GM10847 (cell line): ENCODE measurements at regions not wholly inside any gene's neighbourhood (a gene's known extent, or its start where the extent isn't known, plus 50 kb on each side); places are given as distances from the start of the nearest gene placed in this dataset.

ENCODE experiments used
- POLR2A ChIP-seq: IDR thresholded peaks from 2 replicates; pipeline ENCODE4 v1.6.1; 2011; ENCODE audit not compliant: insufficient read length; ENCODE audit errors: extremely low read depth

GRCh38 chr6:113306552-113307145 is 550.5 kb upstream of the MARCKS start:
- TF ChIP-seq POLR2A: no peak

DNA sequence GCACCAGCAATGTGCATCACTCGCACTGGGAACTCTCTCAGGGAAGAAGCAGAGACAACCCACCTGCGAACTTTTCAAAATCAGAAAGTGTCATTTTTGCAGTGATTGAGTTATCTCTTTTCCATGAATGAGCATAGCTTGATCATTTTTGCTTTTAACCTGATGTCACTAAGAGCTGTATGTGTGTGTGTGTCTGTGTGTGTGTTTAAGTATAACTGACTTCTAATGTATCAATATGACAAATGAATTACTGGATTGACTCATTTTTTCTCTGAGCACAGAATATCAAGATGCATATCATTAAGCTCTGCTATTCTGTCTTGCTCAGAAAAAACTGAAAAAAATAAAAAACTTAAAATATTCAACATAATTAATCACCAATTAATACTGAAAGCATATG is 548.9 kb upstream of the MARCKS start:
- no peak for TF ChIP-seq POLR2A

- no peak for TF ChIP-seq POLR2A
Observed at GRCh38 chr6:113313841-113314240, 543.3 kb upstream of the MARCKS start.

GRCh38 chr6:113315165-113315564 is 542.0 kb upstream of the MARCKS start:
- TF ChIP-seq POLR2A: no peak

DNA sequence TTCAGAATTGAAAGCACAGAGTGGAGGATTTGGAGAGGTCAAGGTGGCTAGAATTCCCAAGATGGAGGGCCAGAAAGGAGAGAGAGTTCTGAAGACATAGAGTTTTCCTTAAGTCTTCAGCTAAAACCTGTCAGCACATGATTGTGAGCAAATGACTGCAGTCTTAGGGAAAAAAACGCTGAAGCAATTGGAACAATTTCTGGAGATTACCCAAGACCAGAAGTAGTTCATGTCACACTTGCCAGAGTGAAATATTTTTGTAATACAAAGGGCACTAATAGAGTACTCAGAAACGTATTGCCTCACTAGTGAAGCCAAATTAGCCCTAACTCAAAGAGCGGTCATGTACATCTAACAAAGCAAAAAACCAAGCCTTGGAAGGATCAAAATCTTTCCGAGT is 541.3 kb upstream of the MARCKS start:
- TF ChIP-seq POLR2A: no peak

DNA sequence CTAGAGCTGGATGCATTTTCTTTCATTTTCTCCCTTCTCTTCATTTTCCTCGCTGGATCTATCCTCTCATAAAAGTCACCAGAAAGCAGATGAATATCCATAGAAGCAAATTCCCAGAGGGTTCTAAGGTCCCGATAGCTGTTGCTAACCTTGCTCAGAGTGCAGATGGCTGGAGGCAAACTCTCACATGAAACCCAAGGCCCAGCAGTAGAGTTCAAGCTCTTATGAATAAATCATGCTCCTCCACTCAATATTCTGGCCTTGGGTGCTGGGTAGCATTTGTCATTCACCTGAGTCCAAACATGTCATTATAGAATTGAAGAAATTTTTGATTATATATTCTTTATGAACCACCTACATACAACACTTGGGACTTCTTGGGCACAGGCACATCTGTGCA is 539.7 kb upstream of the MARCKS start:
- TF ChIP-seq POLR2A: no peak

DNA sequence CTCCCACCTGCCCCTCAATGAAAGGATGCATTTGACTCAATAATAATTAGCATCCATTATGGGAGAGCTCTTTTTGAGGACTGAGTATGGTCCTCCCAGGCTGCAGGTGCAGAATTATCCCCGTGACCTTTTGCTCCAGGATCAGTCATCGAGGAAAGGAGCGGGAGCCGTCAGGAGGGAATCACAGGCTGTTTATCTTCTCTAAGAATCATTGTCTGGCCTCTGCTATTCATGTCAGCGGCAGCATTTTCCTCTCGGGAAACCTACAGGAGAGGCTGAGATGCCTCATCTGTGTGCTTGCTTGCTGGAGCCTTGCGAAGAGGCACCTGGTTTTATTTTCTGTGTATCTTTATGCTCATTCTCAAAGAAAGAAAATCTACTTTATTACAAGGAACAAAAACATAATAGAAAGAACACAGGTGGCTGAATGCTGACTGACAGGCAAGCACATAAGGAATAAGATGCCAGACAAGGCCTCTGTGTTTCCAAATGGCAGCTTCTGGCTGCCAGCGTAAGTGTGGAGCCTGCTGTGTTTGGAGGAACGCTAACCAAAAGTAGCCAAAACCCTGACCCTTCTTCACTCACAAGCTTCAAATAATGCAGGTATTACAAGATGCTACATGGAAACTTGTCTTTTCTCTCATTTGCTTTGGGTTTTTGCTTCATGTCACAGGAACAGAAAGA is 539.1 kb upstream of the MARCKS start:
- no peak for TF ChIP-seq POLR2A

DNA sequence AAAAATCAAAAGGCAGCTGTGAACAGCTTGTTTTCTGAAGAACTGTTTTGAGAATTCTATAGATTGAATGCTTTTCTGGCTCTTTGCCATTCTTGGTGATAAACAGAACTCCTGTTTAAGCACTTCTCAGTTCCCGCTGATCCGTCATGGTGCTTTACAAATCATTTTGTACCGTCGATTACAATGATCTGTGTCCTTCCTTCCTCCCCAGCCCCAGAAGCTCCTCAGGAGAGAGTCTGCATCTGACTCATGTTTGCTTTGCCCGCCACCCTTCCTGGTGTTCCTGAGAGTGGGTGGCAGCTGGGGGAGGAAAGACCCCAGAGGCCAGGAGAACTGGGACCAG is 538.6 kb upstream of the MARCKS start:
- no peak for TF ChIP-seq POLR2A

DNA sequence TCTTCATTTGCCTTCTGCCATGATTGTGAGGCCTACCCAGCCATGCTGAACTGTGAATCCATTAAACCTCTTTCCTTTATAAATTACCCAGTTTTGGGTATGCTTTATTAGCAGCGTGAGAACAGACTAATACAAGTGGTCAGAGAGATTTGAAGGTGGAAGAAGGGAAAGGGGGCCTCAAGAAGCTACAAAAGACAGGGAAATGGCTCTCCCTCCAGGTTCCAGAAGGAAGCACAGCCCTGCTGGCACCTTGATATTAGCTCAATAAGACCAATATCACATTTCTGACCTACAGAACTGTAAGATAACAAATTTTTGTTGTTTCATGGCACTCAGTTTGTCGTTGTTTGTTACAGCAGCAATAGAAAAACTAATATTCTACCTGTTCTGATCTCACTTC is 536.5 kb upstream of the MARCKS start:
- TF ChIP-seq POLR2A: no peak

DNA sequence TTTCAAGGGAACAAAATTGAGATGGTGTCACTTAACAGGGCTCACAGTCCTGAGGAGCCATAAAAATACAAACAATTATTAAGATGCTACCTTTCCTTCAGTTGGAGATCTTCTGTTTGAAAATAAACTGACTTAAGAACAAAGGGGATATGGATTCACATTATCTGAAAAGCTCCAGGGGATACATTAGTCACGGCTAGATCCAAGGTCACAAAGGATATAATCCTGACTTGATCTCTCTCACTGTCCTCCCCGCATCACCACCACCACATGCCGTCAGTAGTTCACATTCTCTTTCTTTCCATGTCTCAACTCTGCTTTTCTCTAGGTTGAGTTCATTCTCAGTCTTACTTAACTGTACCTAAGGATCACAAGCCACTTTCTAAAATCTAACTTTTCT is 530.4 kb upstream of the MARCKS start:
- no peak for TF ChIP-seq POLR2A

- TF ChIP-seq POLR2A: no peak
Observed at GRCh38 chr6:113328886-113329381, 528.2 kb upstream of the MARCKS start.

- no peak for TF ChIP-seq POLR2A
Observed at GRCh38 chr6:113329942-113330635, 527.1 kb upstream of the MARCKS start.

GRCh38 chr6:113330636-113330946 is 526.6 kb upstream of the MARCKS start:
- TF ChIP-seq POLR2A: no peak

DNA sequence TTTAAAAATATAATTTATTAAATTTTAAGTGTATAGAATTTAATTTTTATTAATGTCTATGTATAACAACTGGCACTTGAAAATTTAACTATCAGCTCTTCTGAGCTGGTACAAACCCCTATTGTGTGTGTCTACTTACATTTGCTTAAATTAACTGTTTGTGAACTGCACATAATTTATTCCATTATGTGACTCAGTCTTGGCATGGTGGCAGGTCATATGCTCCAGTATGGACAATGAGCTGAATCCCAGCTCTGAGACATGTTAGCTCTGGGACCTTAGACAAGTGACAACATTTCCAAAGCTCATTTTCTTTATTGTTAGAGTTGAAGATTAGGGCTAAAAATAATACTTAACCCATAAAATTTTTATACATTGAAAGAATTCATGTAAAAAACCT is 526.1 kb upstream of the MARCKS start:
- no peak for TF ChIP-seq POLR2A

DNA sequence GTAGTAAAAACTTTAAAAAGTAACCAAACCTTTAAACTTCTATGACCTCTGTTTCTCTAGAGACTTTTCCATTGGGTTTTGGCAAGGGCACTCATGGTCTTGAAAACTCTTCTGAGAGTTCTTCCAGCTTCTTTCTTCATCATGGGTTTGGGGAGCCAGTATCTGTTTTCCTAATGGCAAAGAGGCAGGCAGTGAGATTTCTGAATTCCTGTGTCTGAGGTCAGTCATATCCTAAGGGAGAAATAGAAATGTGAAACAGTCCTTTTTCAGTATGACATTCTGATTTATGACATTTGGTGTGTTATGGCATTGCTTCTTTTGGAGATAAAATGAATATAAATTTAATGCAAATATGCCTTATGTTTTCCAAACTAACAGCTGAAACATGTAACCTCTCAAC is 518.5 kb upstream of the MARCKS start:
- TF ChIP-seq POLR2A: no peak

DNA sequence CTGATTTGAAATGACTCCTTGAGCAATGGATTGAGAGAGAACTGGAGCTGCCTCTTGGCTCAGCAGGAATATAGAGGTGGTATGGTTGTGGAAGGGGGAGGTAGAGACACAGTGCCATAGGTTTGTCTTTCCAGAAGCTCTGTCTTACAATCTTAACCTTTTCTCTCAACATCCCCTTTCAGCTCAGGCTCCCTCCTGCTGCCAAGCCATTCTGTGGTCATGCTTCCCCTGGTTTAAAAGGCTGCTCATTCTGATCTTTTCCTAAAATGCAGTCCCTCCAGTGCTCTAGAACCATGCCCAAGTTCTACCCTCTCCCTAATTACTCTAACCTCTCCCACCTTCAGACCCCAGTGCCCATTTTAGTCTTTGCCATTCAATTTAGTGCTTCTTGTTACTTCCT is 517.9 kb upstream of the MARCKS start:
- TF ChIP-seq POLR2A: no peak

DNA sequence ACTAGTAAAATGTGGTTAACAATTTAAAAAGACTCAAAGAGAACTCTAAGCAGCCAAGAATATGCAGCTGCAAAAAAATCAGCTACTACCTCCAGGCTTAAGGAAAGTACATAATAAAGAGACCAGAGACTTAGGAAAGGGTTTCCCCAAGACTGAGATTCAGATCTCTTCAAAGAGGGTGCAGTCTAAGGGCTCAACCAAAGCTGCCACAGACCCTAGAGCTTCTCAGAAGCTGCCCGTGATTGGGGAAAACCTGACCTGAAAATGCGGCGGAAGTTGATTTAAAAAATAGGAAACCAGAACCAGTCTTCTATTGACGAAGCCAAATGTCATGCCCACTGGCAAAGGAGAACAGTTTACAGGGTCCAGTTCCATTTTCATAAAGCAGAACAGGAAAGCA is 516.8 kb upstream of the MARCKS start:
- no peak for TF ChIP-seq POLR2A
